Myocyte (in vitro differentiated cells): ENCODE measurements at regions not wholly inside any gene's neighbourhood (a gene's known extent, or its start where the extent isn't known, plus 50 kb on each side); places are given as distances from the start of the nearest gene placed in this dataset.
"Not testable (repeated sequence)": the region's sequence is repeated elsewhere in the genome, so short reads cannot be mapped to it uniquely, and the experiment has no call there.

ENCODE experiments used
- DNase-seq: peaks from one replicate; pipeline ENCODE4 v3.0.0-alpha.2; 2012; ENCODE audit warnings: low read depth

- no peak for DNase-seq
Observed at GRCh38 chr6:94251878-94252277, 832.5 kb upstream of the EPHA7 start.

- no peak for DNase-seq
Observed at GRCh38 chr6:94245395-94245794, 826.0 kb upstream of the EPHA7 start.

- DNase-seq, result no peak
Observed at GRCh38 chr6:94238868-94239267, 819.5 kb upstream of the EPHA7 start.

GRCh38 chr6:94227741-94228140, 808.4 kb upstream of the EPHA7 start:
- no peak for DNase-seq

GRCh38 chr6:94217836-94218235, 798.5 kb upstream of the EPHA7 start:
- DNase-seq, result no peak

- DNase-seq, result no peak
Observed at GRCh38 chr6:94215552-94215951, 796.2 kb upstream of the EPHA7 start.

- DNase-seq, result no peak
Observed at GRCh38 chr6:94213226-94213625, 793.9 kb upstream of the EPHA7 start.

- DNase-seq, result no peak
Observed at GRCh38 chr6:94196891-94197290, 777.5 kb upstream of the EPHA7 start.

GRCh38 chr6:94190030-94190429, 770.7 kb upstream of the EPHA7 start:
- no peak for DNase-seq

- no peak for DNase-seq
Observed at GRCh38 chr6:94184666-94185464, 765.5 kb upstream of the EPHA7 start.

- DNase-seq, result no peak
Observed at GRCh38 chr6:94177429-94177828, 758.1 kb upstream of the EPHA7 start.

GRCh38 chr6:94175465-94175864, 756.1 kb upstream of the EPHA7 start:
- no peak for DNase-seq

- DNase-seq, result no peak
Observed at GRCh38 chr6:94163877-94164276, 744.5 kb upstream of the EPHA7 start.

GRCh38 chr6:94150886-94151285, 731.5 kb upstream of the EPHA7 start:
- no peak for DNase-seq

- DNase-seq, result no peak
Observed at GRCh38 chr6:94144807-94145206, 725.4 kb upstream of the EPHA7 start.

GRCh38 chr6:94137178-94137577, 717.8 kb upstream of the EPHA7 start:
- DNase-seq, result not testable (repeated sequence)

- no peak for DNase-seq
Observed at GRCh38 chr6:94133106-94133505, 713.7 kb upstream of the EPHA7 start.

GRCh38 chr6:94131271-94131670, 711.9 kb upstream of the EPHA7 start:
- no peak for DNase-seq

- peak; percentile 11 for DNase-seq
Observed at GRCh38 chr6:94130478-94130877, 711.1 kb upstream of the EPHA7 start.

- no peak for DNase-seq
Observed at GRCh38 chr6:94129926-94130325, 710.6 kb upstream of the EPHA7 start.

- DNase-seq, result no peak
Observed at GRCh38 chr6:94127716-94128115, 708.4 kb upstream of the EPHA7 start.

GRCh38 chr6:94124333-94124732, 705.0 kb upstream of the EPHA7 start:
- DNase-seq, result no peak

- no peak for DNase-seq
Observed at GRCh38 chr6:94121094-94121493, 701.7 kb upstream of the EPHA7 start.

GRCh38 chr6:94099072-94099471, 679.7 kb upstream of the EPHA7 start:
- no peak for DNase-seq
